ENCODE measurements at regions not wholly inside any gene's neighbourhood (a gene's known extent, or its start where the extent isn't known, plus 50 kb on each side); places are given as distances from the start of the nearest gene placed in this dataset.

- in situ Hi-C loops (cut with HindIII; ENCODE audit: low pct_unique_long_range_greater_than_20kb, low sequenced_read_pairs): no loop called here
- no TSS peak for BruUV-seq (replicated peaks)
- no peaks in the 10 kb centered on the region for H3K36me3 ChIP-seq (ENCODE audit: control insufficient read depth, insufficient read depth, low read length)
- intact Hi-C loops (cut with micrococcal nuclease; ENCODE audit: unreplicated experiment): no loop called here
- no peaks in the 10 kb centered on the region for H3K27me3 ChIP-seq (ENCODE audit: control insufficient read depth, insufficient read depth, low read length)
- no peak for TF ChIP-seq POLR2AphosphoS5 (IDR thresholded peaks at IDR 0.05; ENCODE audit: low read depth, low read length)
- no peak for TF ChIP-seq TCF7L2 (IDR thresholded peaks at IDR 0.05; ENCODE audit: low read depth, low read length)
- no peak; the same call in 1 of the 2 replicates for TF ChIP-seq CTCF (IDR thresholded peaks at IDR 0.05)
- no peak for TF ChIP-seq REST (IDR thresholded peaks at IDR 0.05; ENCODE audit: insufficient read depth in 1 of 2, low read depth in 2 of 2, low read length in 1 of 2)
- H3K4me3 ChIP-seq (ENCODE audit: low read depth in 2 of 2, low read length in 2 of 2): no peak overlapping the region
- ChIA-PET POLR2A (no interaction called here), CTCF (no interaction called here)
- no peak for DNase-seq (ENCODE audit: low read depth, low spot score)
- H3K9me3 ChIP-seq (ENCODE audit: control insufficient read depth, insufficient read depth, low read depth, low read length): no peaks in the 10 kb centered on the region
- no peak for ATAC-seq
- H3K4me1 ChIP-seq (ENCODE audit: control insufficient read depth, insufficient read depth, low read length): no peaks in the 10 kb centered on the region
- H3K27ac ChIP-seq (ENCODE audit: low read length): no peak overlapping the region
These were observed 771.6 kb downstream of the LRFN5 start for GRCh38 chr14:42378274-42378673.

GRCh38 chr14:42374332-42374731 is 767.7 kb downstream of the LRFN5 start:
- Histone ChIP-seq H3K4me3 (ENCODE audit: low read depth in 2 of 2, low read length in 2 of 2) (no peak overlapping the region), H3K4me1 (ENCODE audit: control insufficient read depth, insufficient read depth, low read length) (no peaks in the 10 kb centered on the region), H3K27me3 (ENCODE audit: control insufficient read depth, insufficient read depth, low read length) (no peaks in the 10 kb centered on the region), H3K27ac (ENCODE audit: low read length) (no peak overlapping the region), H3K36me3 (ENCODE audit: control insufficient read depth, insufficient read depth, low read length) (no peaks in the 10 kb centered on the region), H3K9me3 (ENCODE audit: control insufficient read depth, insufficient read depth, low read depth, low read length) (no peaks in the 10 kb centered on the region)
- DNase-seq (ENCODE audit: low read depth, low spot score): no peak
- intact Hi-C loops (cut with micrococcal nuclease; ENCODE audit: unreplicated experiment): no loop called here
- TF ChIP-seq TCF7L2 (IDR thresholded peaks at IDR 0.05; ENCODE audit: low read depth, low read length): no peak
- no peak for TF ChIP-seq REST (IDR thresholded peaks at IDR 0.05; ENCODE audit: insufficient read depth in 1 of 2, low read depth in 2 of 2, low read length in 1 of 2)
- TF ChIP-seq CTCF (IDR thresholded peaks at IDR 0.05): no peak
- no peak for TF ChIP-seq SIN3A (IDR thresholded peaks at IDR 0.05; ENCODE audit: borderline replicate concordance, insufficient read depth, low read depth, low read length)
- no peak for TF ChIP-seq POLR2AphosphoS5 (IDR thresholded peaks at IDR 0.05; ENCODE audit: low read depth, low read length)
- ChIA-PET CTCF (no interaction called here), POLR2A (no interaction called here)
- no peak for ATAC-seq
- BruUV-seq (replicated peaks): no TSS peak
- in situ Hi-C loops (cut with HindIII; ENCODE audit: low pct_unique_long_range_greater_than_20kb, low sequenced_read_pairs): no loop called here

Data from Panc1 (cell line).